ENCODE measurements at regions not wholly inside any gene's neighbourhood (a gene's known extent, or its start where the extent isn't known, plus 50 kb on each side); places are given as distances from the start of the nearest gene placed in this dataset.

DNA sequence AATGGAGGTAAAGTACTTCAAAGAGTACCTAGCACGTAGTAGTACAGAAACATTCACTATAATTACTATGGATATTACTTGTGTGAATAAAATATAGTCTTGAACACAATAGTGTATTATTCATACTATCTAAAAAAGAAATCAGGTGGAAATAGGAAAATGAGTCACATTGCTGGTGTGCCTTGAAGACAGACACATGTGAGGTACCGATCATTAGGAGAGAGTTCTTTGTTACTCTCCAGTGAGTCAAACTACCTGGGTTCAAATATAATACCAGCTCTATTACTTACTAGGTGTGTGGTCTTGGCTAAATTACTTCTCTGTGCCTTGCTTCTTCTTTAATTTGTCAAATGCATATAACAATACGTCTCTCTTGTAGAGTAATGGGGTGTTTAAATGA is 50.8 kb upstream of the BEND6 start:
- TF ChIP-seq, protein P1, sequence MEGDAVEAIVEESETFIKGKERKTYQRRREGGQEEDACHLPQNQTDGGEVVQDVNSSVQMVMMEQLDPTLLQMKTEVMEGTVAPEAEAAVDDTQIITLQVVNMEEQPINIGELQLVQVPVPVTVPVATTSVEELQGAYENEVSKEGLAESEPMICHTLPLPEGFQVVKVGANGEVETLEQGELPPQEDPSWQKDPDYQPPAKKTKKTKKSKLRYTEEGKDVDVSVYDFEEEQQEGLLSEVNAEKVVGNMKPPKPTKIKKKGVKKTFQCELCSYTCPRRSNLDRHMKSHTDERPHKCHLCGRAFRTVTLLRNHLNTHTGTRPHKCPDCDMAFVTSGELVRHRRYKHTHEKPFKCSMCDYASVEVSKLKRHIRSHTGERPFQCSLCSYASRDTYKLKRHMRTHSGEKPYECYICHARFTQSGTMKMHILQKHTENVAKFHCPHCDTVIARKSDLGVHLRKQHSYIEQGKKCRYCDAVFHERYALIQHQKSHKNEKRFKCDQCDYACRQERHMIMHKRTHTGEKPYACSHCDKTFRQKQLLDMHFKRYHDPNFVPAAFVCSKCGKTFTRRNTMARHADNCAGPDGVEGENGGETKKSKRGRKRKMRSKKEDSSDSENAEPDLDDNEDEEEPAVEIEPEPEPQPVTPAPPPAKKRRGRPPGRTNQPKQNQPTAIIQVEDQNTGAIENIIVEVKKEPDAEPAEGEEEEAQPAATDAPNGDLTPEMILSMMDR (IDR thresholded peaks at IDR 0.05; ENCODE audit: insufficient read depth, low read length), result no peak
- H3K4me3 ChIP-seq (ENCODE audit: low read depth, low read length), result no peak overlapping the region
- DNase-seq (ENCODE audit: low read depth), result no peak

DNA sequence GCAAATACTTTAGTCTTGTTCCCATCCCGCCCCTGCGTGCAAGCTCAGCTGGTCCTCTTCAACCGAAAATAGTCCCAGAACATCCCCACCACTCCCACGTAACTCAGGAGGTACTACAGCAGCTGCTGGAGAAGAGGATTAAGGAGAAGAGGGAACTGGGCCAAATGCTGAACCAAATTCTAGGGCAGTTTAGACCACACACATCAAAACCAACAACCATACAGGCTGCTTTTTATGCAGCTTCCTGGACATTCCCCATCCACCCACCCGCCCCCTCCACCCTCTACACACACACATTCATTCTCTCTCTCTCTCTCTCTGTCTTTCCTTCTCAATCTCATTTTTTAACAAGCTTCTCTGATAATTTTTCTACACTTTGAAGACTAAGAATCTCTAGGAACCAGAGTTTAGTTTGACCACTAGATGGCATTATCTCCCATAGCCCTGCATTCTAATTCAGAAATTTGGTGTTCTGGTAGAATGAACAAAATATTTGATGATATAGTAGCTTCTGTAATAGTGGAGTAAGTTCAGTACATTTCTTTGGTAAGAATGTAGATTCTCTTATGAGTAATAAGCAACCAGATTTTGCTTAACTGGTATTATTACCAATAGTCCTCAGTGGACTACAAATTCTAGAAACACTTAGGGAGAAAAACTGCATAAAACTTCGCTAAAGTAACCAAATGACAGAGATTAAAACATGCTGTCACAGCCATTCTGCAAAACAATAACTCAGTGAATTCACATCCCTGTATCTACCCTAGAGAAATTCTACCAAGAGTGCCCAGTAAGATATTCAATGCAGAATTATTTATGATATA is 52.1 kb upstream of the BEND6 start:
- peak overlapping the region; percentile 13 for H3K4me3 ChIP-seq (ENCODE audit: low read depth, low read length)

GRCh38 chr6:56900784-56901183 is 54.1 kb upstream of the BEND6 start:
- H3K4me3 ChIP-seq (ENCODE audit: low read depth, low read length), result no peak overlapping the region
- TF ChIP-seq, protein P1 (IDR thresholded peaks at IDR 0.05; ENCODE audit: insufficient read depth, low read length), result no peak
- no peak for DNase-seq (ENCODE audit: low read depth)

More for the DNA sequence above, 52.1 kb upstream of the BEND6 start:
- TF ChIP-seq, protein P1 (IDR thresholded peaks at IDR 0.05; ENCODE audit: insufficient read depth, low read length), result peak; percentile 72
- DNase-seq (ENCODE audit: low read depth), result peak; percentile 87

DNA sequence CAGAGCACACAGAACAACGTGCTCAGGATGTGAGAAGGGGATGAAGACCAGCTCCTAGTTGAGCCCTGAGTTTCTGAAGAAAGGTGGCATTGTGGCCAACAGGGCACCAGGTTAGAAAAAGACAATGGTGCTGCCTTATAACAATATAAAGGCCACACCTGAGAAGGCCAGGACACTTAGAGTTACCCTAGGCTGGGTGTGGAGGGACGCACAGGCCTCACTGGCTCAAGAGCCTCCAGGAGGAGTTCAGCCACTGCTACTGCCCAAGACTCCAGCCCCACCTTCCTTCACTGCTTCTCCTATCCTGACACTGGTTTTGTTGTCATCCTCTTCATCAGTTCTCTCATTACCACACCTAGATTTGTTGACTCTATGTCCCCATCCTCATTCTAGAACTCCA is 55.2 kb upstream of the BEND6 start:
- H3K4me3 ChIP-seq (ENCODE audit: low read depth, low read length), result no peak overlapping the region
- TF ChIP-seq, protein P1 (IDR thresholded peaks at IDR 0.05; ENCODE audit: insufficient read depth, low read length), result no peak
- DNase-seq (ENCODE audit: low read depth), result no peak

- no peak overlapping the region for H3K4me3 ChIP-seq (ENCODE audit: low read depth, low read length)
- TF ChIP-seq, protein P1 (IDR thresholded peaks at IDR 0.05; ENCODE audit: insufficient read depth, low read length), result no peak
- DNase-seq (ENCODE audit: low read depth), result peak; percentile 77
Observed at GRCh38 chr6:56899311-56899710, 55.6 kb upstream of the BEND6 start.

DNA sequence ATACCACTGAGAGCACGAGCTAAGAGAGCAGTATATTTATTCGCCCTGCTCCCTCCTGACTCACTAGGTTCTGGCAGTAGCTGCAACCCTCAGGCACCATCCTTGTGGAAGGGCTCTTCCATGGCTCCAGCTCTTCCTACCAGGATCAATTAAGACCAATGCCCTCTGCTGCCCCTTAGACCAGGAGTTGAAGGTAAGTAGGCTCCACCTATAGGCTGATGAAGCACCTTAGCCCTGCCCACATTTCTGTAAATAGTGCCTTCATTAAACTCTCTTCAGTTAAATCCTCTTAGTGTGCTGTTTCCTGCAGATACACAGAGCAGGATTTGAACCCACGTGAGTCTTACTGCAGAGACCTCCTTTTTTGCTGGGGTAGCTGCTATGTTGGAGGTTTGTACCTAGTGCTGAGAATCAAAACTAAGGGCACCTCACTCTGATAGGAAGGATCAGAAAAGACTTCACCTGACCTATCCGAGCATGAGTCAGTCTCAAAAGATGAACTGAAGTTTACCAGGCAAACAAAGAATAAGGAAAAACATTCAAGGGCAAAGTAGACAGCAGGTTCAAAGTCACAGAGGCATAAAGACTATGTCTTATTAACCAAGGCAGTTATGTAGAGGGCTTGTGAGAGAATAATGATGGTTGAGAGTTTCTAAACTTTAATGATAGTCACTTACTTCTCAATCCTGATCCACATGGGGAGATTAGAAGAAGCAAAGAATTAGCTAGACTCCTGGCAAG is 56.9 kb upstream of the BEND6 start:
- H3K4me3 ChIP-seq (ENCODE audit: low read depth, low read length), result no peak overlapping the region
- TF ChIP-seq, protein P1 (IDR thresholded peaks at IDR 0.05; ENCODE audit: insufficient read depth, low read length), result no peak
- DNase-seq (ENCODE audit: low read depth), result no peak

All from fibroblast of the aortic adventitia (primary cell).